GM12865 (cell line): ENCODE measurements at regions not wholly inside any gene's neighbourhood (a gene's known extent, or its start where the extent isn't known, plus 50 kb on each side); places are given as distances from the start of the nearest gene placed in this dataset.

ENCODE experiments used
- DNase-seq: peaks from one replicate; pipeline ENCODE4 v3.0.0; 2010; ENCODE audit warnings: low read depth
- H3K4me3 ChIP-seq: 2 replicates; pipeline ENCODE4 v1.5.1; 2011; ENCODE audit warnings: mild to moderate bottlenecking, low read depth, low read length, control low read depth
- TF ChIP-seq, protein P1 (sequence below): IDR thresholded peaks from 2 replicates; pipeline ENCODE4 v1.5.1; 2011; ENCODE audit warnings: low read length, control low read depth, low read depth, inconsistent platforms; ENCODE audit not compliant: insufficient read depth; ENCODE audit errors: missing control alignments

DNA sequence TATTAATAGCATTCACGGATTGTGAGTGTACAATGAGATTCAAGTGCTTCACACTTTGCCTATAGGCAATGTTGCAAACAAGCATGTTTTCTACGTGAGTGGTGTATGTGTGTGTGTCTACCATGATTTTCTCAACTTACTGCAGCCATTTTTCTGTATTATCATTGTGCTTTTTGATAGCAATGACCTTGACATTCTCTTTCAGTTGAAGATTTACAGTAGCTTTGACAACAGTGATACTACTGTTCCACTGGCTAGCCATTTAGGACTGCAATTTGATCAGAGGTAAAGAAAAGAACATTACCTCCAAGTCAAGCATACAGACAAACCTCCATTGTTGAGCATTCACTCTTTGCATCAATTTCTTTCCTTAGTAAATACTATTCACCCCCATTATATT lies 297.0 kb downstream of the MAN2A1 start:
- no peak overlapping the region for H3K4me3 ChIP-seq
- DNase-seq, result no peak
- TF ChIP-seq, protein P1, sequence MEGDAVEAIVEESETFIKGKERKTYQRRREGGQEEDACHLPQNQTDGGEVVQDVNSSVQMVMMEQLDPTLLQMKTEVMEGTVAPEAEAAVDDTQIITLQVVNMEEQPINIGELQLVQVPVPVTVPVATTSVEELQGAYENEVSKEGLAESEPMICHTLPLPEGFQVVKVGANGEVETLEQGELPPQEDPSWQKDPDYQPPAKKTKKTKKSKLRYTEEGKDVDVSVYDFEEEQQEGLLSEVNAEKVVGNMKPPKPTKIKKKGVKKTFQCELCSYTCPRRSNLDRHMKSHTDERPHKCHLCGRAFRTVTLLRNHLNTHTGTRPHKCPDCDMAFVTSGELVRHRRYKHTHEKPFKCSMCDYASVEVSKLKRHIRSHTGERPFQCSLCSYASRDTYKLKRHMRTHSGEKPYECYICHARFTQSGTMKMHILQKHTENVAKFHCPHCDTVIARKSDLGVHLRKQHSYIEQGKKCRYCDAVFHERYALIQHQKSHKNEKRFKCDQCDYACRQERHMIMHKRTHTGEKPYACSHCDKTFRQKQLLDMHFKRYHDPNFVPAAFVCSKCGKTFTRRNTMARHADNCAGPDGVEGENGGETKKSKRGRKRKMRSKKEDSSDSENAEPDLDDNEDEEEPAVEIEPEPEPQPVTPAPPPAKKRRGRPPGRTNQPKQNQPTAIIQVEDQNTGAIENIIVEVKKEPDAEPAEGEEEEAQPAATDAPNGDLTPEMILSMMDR, result no peak

DNA sequence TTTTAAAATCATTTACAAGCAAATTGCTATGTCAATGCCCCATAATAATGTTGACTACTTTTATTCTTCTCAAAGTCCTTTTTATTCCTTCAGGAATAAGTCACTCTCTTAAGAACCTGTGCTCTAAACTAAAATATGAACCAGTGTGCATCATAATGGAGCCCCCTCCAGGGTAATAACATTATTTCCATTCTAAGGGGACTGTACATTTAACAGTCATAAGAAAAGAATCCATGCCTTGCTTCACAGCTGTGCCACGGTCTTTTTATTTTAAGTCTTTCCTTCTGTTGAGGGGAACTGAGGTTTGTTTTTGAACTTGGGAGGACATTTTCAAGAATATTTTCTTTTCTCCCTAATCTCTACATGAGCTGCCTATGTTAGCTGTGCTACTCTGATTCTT lies 297.6 kb downstream of the MAN2A1 start:
- DNase-seq, result no peak
- H3K4me3 ChIP-seq, result no peak overlapping the region
- TF ChIP-seq, protein P1, result no peak

DNA sequence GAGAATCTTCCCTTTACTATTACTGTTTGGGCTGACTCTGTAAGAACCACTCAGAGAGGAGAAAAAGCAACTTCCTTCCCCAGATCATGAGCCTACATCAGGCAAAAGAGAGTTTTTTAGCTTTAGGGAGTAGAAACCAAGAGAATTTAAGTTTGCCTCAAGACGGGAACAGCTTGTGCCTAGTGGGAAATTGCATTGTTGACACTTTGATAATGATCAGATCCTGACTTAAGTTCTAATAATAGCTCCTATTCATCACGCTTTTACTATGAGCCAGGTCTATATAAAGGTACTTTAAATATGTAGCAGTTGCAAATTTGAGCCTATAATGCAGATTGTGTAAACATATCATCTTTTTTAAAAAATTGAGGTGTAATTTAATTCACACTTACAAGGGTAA lies 298.2 kb downstream of the MAN2A1 start:
- TF ChIP-seq, protein P1, result no peak
- DNase-seq, result no peak
- H3K4me3 ChIP-seq, result no peak overlapping the region

DNA sequence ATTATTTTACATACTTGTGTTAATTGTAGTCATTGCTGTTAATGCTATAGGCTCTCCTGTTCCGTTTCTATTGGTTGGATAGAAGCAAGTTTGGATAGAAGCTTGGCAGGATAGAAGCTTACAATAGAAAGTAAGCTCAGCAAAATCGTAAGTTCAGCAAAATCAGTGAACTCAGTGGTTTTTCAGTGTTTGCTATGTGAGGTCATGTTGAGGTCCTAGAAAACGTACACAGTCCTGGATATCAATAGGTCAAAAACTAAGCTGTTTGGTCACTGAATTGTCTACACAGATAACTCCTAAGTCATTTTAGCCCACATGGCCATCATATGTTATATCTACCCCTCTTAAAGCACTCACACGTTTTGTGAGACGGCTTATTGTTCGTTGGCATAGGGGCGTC lies 299.4 kb downstream of the MAN2A1 start:
- DNase-seq, result no peak
- no peak overlapping the region for H3K4me3 ChIP-seq
- TF ChIP-seq, protein P1, result no peak

DNA sequence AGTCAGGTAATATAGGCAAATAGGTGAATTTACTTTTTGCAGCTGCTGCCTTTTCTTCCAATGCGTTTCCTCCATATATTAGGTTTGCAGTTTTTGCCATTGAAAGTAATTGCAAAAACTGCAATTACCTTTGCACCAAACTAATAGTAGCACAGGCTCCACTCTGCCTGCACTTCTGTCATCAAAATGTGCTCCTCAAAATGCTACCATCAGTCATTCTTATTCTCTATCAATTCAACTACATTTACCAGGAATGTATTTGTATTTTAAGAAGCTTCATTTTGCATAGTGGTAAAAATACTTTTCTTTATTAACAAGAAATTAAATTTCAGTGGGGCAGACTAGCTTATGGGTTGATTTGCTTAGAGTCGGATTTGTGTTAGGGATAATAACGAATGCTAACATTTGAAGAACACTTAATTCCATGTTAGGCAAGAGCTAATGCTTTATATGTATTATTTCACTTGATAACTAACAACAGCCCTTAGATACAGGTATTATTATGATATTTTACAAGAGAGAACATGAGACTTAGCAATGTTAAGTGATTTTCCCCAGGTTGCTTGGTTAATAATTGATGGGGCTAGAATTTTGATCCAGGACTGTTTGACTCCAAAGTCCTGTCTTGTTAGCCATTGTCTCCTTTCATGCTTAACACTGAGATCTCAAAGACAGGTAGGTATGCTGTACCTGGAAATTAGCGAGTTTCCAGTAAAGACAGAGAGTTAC lies 300.4 kb downstream of the MAN2A1 start:
- no peak overlapping the region for H3K4me3 ChIP-seq
- TF ChIP-seq, protein P1, result no peak
- DNase-seq, result no peak

DNA sequence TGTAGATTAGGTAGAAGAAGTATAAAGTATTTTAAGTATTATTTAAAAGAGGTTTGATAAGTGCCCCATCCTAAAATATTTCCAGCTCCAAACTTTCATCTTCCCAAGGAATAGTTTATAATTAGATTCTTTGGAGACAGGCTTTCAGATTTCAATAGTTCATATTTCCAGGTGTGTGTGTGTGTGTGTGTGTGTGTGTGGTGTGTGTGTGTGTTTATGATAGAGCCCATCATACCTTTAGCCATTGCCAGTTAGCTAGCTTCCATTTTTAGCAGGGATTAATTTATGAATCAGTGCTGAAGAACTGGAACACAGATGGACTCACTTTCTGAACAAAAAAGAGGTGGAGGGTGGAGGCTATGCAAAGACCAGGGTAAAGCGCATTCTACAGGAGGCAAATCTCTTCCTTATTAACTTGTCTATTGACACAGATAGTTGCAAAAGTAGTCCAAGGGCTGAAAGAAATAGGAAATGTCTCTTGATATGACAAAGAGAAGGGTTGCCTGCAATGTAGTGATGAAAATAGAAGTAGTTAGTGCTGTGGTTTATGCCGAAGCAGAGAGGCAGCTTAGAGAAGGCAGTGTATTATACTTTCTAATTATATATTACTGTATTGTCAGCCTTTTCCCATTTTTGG lies 301.1 kb downstream of the MAN2A1 start:
- DNase-seq, result no peak
- H3K4me3 ChIP-seq, result no peak overlapping the region
- TF ChIP-seq, protein P1, result no peak
